ENCODE measurements at regions not wholly inside any gene's neighbourhood (a gene's known extent, or its start where the extent isn't known, plus 50 kb on each side); places are given as distances from the start of the nearest gene placed in this dataset.

GRCh38 chr11:129639300-129639699 is 176.3 kb upstream of the TMEM45B start:
- TF ChIP-seq POLR2A (IDR thresholded peaks at IDR 0.05; ENCODE audit: extremely low read depth, insufficient read length) (no peak), MYC (IDR thresholded peaks at IDR 0.05; ENCODE audit: low read depth, low read length) (0 out of 2 replicates have a peak, but pooled peaks have one; percentile 13)
- TF ChIP-seq, protein P1, sequence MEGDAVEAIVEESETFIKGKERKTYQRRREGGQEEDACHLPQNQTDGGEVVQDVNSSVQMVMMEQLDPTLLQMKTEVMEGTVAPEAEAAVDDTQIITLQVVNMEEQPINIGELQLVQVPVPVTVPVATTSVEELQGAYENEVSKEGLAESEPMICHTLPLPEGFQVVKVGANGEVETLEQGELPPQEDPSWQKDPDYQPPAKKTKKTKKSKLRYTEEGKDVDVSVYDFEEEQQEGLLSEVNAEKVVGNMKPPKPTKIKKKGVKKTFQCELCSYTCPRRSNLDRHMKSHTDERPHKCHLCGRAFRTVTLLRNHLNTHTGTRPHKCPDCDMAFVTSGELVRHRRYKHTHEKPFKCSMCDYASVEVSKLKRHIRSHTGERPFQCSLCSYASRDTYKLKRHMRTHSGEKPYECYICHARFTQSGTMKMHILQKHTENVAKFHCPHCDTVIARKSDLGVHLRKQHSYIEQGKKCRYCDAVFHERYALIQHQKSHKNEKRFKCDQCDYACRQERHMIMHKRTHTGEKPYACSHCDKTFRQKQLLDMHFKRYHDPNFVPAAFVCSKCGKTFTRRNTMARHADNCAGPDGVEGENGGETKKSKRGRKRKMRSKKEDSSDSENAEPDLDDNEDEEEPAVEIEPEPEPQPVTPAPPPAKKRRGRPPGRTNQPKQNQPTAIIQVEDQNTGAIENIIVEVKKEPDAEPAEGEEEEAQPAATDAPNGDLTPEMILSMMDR (IDR thresholded peaks at IDR 0.05; ENCODE audit: low read depth, low read length) = no peak

Data from NB4 (cell line).